ENCODE measurements at regions not wholly inside any gene's neighbourhood (a gene's known extent, or its start where the extent isn't known, plus 50 kb on each side); places are given as distances from the start of the nearest gene placed in this dataset.

DNA sequence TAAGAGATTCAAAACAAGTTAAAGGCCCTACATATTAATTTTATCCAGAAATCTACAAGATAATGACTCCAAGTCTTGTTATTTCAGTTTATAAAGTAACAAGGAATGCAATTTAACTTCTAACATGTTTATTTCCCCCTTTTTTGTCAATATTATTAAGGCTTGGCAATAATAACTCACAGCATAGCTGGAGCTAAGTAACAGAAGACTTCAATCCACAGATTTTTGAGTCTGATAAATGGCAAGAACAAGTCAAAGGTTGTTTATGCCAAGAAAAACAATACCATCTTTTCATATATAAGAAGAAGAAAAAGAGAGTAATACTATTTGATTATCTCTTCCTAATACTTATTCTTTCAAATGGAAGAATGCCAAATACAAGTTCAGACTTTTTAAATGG, 631.0 kb upstream of the CCDC54 start:
- no peak for DNase-seq (ENCODE audit: low read depth)

- DNase-seq (ENCODE audit: low read depth) = no peak
These were observed 628.6 kb upstream of the CCDC54 start for GRCh38 chr3:106748472-106749262.

DNA sequence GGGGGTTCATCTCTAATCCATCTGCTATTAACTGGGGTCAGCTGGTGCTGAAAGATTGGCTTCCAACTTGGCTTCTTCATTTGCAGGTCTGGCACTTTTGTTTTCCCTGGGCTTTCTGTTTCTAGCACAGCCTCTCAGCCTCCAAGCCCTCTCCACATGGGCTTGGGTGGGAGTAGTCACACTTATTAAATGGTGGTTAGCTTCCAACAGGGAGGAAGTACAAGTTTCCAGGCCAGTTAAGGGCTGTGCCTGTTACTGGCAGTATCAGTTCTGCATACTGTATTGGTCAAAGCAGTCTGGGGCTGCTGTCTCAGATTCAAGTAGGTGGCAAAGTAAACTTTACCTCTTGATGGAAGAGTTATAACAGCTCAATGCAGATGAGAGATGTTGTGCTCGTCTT, 627.1 kb upstream of the CCDC54 start:
- DNase-seq (ENCODE audit: low read depth) = peak; percentile 45

DNA sequence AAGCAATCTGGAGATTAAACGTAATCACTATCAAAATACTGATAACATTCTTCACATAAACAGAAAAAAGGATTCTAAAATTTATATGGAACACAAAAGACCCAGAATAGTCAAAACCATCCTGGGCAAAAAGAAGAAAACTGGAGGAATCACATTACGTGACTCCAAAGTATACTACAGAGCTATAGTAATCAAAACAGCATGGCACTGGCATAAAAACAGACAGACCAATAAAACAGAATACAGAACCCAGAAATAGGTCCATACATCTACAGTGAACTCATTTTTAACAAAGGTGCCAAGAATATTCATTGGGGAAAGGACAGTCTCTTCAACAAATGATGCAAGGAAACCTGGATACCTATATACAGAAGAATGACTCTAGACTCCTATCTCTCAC, 621.9 kb upstream of the CCDC54 start:
- DNase-seq (ENCODE audit: low read depth) = no peak

DNA sequence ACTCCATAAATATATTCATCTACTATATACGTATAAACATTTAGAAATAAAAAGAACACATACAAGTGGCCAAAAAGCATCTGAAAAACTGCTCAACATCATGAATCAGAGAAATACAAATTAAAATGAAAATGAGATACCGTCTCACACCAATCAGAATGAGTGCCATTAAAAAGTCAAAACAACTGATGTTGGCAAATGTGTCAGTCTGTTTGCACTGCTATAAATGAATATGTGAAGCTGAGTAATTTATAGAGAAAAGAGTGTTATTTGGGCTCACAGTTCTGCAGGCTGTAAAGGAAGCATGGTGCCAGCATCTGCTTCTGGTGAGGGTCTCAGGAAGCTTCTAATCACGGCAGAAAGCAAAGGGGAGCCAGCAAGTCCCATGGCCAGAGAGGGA, 620.3 kb upstream of the CCDC54 start:
- DNase-seq (ENCODE audit: low read depth) = no peak

GRCh38 chr3:106758459-106758858, 618.8 kb upstream of the CCDC54 start:
- DNase-seq (ENCODE audit: low read depth) = no peak

DNA sequence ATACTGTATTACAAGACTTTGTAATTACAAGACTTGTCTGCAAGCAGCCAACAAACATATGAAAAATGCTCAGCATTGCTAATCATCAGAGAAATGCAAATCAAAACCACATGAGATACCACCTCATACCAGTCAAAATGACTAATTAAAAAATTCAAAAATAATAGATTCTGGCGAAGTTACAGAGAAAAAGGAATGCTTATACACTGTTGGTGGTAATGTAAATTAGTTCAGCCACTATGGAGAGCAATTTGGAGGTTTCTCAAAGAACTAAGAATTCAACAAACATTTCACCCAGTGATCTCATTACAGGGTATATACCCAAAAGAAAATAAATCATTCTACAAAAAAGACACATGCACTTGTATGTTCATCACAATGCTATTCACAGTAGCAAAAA, 617.5 kb upstream of the CCDC54 start:
- DNase-seq (ENCODE audit: low read depth) = peak; percentile 81

- DNase-seq (ENCODE audit: low read depth) = peak; percentile 100
These were observed 611.9 kb upstream of the CCDC54 start for GRCh38 chr3:106765342-106765741.

DNA sequence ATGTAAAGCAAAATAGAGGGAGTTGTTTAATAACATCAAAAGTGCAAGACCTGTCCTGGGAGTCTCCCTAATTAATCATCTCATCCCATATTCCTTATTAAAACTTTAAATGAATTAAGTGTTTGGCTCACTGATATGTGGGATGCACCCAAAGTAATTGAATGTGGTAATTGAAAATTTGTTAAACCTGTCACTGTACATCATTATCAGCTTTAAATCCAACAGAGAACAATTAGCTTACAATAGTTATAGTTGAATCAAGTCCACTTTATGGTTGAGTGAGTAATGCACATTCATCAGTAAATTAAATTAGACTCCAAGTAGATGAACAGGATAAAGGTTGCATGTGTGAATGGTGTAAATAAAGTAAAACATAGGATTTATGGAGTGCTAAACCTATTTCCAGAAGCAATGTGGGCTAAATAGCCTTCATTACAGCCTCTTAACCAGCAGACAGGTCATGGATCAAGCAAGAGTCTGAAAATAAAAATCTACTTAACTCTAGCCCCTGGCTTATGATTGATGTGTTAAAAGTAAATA, 608.2 kb upstream of the CCDC54 start:
- DNase-seq (ENCODE audit: low read depth) = peak; percentile 41

- no peak for DNase-seq (ENCODE audit: low read depth)
These were observed 603.4 kb upstream of the CCDC54 start for GRCh38 chr3:106773795-106774194.

DNA sequence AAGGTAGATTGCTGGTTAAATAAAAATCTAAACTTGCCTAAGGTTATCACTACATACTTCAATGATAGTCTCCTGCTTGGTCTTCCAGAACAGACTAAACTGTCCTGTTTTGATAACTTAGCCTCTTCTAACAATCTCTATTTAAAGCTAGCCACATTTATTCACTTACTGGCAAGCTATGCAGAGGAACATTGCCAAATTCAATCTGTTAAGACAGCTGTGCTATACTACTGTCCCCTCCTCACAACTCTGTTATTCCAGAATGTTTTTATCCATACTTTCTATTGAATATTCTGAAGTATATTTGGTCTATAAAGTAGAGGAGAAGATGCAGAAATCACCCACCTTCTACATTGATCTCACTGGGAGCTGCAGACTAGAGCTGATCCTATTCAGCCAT, 594.0 kb upstream of the CCDC54 start:
- DNase-seq (ENCODE audit: low read depth) = no peak

DNA sequence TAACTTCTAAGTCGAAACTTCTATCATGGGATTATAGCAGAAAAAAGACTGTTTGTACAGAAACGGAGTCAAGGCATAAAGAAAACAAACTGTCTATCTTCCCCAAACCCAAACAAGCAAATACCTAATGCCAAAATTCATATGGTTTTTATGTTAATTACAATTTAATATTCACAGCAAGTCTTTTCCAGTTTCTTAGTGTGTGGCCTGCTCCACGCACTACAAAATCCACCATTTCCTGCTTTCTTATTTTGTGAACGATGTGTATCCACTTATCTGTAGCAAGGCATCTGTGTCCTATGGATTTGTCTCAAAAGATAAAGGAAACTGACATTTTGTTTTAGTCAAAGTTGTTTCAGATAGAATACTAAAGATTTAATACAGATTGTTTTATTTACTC, 588.0 kb upstream of the CCDC54 start:
- no peak for DNase-seq (ENCODE audit: low read depth)

- DNase-seq (ENCODE audit: low read depth) = peak; percentile 80
These were observed 584.5 kb upstream of the CCDC54 start for GRCh38 chr3:106792716-106793115.

DNA sequence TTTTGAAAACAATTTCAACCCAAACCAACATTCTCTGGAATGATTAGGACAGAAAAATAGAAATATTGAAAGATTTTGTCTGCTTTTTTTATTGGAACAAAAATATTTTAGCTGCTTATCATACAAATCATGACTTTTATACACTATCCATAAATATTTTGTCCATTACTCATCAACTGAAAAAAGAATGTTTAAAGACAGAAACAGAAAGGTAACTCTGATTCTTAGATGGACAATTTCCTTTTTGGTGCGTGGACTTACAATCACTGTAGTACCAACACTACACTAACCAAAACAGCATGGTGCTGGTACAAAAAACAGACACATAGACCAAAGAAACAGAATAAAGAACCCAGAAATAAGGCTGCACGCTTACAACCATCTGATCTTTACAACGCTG, 582.8 kb upstream of the CCDC54 start:
- peak; percentile 77 for DNase-seq (ENCODE audit: low read depth)

DNA sequence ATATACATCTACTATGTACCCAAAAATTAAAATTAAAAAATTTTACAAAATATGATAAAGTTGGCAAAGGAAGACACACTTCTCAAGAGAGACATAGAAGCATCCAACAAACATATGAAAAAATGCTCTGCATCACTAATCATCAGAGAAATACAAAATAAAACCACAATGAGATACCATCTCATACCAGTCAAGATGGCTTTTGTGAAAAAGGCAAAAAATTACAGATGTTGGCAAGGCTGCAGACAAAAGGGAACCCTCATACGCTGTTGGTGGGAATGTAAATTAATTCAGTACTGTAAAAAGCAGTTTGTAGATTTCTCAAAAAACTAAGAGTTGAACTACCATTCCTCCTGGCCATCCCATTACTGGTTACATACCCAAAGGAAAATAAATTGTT, 581.7 kb upstream of the CCDC54 start:
- DNase-seq (ENCODE audit: low read depth) = peak; percentile 55

GRCh38 chr3:106797461-106797860, 579.8 kb upstream of the CCDC54 start:
- DNase-seq (ENCODE audit: low read depth) = peak; percentile 36

DNA sequence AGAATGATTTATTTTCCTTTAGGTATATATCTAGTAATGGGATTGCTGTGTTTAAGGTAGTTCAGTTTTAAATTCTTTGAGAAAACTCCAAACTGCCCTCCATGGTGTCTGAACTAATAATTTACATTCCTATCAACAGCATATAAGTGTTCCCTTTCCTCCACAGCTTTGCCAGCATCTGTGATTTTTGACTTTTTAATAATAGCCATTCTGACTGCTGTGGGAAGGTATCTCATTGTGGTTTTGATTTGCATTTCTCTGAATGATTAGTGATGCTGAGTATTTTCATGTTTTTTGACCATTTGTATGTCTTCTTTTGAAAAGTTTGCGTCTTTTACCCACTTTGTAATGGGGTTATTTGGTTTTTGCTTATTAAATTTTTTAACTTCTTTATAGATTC, 571.6 kb upstream of the CCDC54 start:
- DNase-seq (ENCODE audit: low read depth) = peak; percentile 59

GRCh38 chr3:106806964-106807363, 570.3 kb upstream of the CCDC54 start:
- no peak for DNase-seq (ENCODE audit: low read depth)

- no peak for DNase-seq (ENCODE audit: low read depth)
These were observed 568.2 kb upstream of the CCDC54 start for GRCh38 chr3:106809041-106809440.

DNA sequence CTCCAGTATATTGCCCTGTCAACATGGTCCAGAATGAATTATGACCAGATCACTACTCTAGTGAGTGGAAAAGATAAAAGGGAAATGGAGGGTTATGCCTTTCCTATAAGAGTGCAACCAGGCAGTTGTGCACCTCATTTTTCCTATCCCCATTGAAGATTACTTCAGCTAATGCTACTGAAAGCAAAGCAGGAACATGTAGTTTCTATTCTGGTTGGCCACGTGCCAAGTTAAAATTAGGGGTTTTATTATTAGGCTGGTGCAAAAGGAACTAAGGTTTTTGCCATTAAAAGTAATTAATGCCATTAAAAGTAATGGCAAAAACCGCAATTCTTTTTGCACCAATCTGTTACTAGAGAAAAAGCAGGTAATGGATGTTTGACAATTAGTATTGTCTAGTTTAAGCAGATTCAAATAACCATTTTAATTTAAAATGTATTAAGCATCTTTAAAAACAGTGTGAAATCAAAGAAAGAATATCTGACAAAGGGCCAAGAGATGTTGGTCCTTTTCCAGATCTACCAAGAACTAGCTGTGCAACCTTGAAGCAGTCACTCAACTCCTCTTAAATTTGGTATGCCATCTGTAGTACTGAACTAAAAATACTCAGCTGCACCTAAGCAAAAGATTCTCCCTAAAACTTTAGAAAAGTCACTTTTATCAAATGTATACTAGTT, 567.5 kb upstream of the CCDC54 start:
- DNase-seq (ENCODE audit: low read depth) = no peak

- no peak for DNase-seq (ENCODE audit: low read depth)
These were observed 566.9 kb upstream of the CCDC54 start for GRCh38 chr3:106810300-106810875.

GRCh38 chr3:106811376-106811775, 565.9 kb upstream of the CCDC54 start:
- DNase-seq (ENCODE audit: low read depth) = peak; percentile 95

DNA sequence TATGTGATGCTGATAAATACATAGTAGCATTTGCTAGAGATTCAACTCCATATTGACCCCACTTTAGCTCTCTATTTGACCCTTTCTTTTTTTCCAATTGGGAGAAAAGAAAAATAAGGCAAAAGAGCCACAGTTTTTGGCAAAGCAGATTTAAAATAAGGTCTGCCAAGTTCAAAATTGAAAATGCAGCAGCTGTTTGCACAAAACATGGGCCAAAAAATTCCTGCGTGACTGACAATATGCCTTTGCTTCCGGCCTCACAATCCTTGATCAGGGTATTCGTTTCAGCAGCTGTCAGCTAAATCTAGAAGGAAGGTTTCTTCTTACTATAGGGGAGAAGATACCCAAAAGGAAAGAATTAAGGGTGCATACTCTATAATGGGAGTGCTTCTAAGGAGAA, 563.5 kb upstream of the CCDC54 start:
- DNase-seq (ENCODE audit: low read depth) = no peak
